Stimulated activated CD4-positive, alpha-beta T cell treated with anti-CD3 and anti-CD28 coated beads, Interleukin-4, amount 100 ng/mL, for 4 hours (primary cell): ENCODE measurements at regions not wholly inside any gene's neighbourhood (a gene's known extent, or its start where the extent isn't known, plus 50 kb on each side); places are given as distances from the start of the nearest gene placed in this dataset.
"Not testable (repeated sequence)": the region's sequence is repeated elsewhere in the genome, so short reads cannot be mapped to it uniquely, and the experiment has no call there.

ENCODE experiments used
- DNase-seq, 2 experiments: peaks; one replicate each; pipeline ENCODE4 v3.0.0-alpha.2; 2020

DNA sequence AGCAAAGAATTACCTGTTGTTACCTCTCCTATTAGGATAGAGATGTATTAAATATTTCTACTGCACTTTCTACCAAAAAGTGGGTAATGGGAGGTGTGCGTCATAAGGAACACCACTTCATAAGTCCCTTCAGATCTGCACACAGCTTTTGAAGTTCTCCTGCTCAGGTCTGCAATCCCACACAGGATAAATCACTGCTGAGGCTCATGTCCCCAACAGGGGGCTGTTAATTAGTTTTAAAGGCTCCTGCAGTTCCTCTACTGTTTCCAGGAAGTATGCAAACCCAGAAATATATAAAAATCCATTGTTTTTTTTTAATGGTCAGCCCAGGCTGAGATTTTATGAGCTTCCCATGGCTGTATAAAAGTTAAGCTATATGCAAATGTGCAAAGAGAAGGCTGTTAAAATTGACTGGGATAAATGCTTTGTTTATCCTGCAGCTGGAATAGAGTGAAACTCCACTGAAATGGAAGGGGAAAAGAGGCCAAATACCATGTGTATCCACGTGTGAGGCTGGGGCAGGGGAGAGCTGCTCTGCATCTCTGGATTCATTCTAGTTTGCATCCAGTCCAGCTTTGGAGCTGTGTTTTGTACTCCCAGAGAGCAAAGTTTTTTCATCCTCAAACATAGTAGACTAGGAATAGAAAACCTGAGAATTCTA, 903.7 kb downstream of the TDRD15 start:
- DNase-seq, result no peak

DNA sequence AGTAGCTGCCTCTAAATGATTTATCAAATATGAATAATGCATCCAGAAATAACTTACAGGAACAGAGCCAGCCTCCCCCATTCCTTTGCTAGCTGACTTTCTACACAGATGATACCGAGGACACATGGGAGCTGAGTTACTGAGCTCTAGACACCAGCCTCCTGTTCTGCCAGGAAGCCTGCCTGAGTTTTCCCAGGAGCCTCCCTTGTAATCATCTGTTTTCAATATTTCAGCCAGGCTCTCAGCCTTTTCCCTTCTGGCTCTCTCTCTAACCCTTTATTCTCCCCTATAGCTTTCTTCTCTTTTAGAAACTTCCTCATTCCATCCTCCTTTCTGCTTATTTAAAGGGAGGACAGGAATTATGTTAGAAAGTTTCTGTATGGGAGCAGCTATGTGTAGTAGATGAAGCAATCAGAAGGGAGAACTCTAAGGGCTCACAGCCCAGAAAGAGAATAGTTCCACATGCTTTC, 911.6 kb downstream of the TDRD15 start:
- DNase-seq, result no peak

- no peak for DNase-seq
These were observed 913.5 kb downstream of the TDRD15 start for GRCh38 chr2:22037274-22037673.

DNA sequence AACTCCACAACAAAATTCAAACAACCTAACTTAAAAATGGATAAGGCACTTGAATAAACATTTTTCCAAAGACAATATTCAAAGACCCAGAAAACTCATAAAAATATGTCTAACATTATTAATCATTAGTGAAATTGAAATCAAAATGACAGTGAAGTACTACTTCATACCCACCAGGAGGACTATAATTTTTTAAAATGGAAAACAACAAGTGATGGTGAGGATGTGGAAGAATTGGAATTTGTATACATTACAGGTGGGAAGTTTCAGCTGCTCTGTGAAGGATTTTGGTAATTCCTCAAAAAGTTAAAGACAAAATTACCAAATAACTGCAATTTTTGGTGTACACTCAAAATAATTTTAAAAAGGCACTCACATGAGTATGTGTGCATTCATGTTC, 920.0 kb downstream of the TDRD15 start:
- no peak for DNase-seq

DNA sequence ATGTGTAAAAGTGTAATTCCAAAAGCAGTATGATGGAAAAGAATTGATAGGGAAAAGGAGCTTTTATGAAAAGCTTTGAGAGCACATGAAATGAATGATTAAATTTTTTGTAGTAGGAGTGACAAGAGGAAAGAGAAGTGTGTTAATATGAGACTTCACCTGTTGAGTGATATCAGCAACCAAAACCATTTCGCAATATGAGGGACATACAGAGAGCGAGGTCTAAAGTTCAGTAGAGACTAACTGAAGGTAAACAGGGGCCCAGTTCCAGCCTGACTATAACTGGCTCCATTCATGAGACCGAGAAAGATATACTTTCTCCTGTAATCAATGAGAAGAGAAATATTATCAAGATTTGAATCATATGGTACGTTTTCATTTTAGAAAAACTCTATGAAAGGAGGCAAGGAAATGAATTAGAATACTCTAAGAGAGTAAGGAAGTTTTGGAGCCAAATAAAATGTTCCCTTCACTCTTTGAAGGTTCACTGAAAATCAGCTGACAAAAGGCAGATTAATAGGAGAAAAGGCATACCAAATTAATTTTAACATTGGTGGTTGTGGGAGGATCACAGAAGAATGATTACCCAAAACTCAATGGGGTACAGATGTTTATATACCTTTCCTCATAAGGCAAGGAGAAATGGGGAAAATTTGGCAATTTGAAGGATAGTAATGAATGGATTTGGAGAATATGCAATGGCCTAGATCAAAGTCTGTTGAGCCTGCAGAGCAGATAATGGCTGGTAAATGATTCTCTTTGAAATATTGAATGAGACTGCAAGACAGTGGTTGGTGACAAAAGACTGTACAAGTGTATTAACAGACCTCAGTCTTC, 932.2 kb downstream of the TDRD15 start:
- DNase-seq, result no peak

DNA sequence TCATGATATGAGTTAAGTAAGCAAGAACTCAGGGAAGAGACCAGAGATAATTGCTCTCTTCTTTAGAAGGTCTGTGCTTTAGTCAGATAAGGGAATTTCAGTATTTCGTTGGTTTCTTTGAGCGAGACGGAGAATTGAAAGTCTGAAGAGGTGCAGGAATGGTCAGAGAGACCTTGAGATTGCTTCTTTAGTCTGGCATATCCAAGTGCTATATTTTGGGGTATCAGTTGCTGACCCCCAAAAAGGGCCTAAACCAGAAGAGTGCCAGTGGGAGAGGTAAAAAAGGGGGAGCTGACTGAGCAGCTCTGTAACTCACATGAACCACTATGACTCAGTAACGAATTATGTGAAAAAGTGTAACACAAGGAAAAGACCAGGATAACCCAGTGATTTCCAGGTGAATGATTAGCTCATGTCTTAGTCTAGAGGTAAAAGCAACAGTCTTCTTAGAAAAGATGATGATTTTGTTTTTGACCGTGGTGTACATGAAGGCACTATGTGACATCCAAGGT, 932.9 kb downstream of the TDRD15 start:
- no peak for DNase-seq

DNA sequence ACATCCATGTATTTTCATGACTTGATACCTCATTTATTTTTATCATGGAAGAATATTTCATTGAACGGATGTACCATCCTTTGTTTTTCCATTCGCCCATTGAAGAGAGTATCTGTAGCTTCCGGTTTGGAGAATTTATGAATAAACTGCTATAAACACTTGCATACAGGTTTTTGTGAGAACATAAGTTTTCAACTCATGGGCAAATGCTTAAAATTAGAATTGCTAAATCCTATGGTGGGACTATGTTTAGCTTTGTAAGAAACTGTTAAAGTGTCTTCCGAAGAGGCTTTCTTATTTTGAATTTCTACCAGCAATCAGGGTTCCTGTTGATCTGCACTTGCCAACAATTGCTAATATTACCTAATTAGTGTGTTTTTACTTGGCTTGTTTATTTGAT, 938.9 kb downstream of the TDRD15 start:
- DNase-seq, result no peak

DNA sequence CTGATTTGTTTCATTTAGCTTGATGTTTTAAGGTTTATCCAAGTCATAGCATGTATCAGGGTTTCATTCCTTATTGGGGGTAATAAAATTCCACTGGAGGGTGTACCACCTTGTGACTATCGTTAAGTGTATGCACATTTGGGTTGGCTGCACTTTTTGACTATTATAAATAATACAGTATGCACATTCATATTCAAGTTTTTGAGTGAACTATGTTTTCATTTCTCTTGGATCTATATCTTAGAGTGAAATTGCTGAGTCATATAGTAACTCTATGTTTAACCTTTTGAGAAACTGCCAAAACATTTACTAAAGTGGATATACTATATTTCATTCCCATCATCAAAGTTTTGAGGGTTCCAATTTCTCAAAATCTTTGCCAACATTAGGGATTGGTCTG, 952.7 kb downstream of the TDRD15 start:
- no peak for DNase-seq

DNA sequence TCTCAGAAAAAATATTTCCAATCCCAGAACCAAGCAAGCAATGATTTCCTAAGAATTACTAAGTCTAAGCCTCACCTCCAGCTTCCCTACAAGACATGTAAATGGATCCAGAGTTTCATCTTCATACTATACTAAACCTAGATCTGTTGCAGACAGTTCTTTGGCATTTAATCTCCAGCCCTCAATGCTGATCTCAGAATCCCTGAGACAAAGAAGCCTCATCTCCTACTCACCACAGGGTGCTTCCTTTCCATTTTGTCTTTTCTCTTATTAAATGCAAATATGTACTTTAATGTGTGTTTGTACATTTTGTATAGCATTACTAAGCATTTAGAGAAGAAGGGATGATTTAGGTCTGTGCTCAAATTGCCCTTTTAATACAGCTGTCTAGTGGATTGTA, 954.9 kb downstream of the TDRD15 start:
- DNase-seq, result no peak

GRCh38 chr2:22079583-22079982, 955.8 kb downstream of the TDRD15 start:
- DNase-seq, result no peak

GRCh38 chr2:22086726-22087125, 963.0 kb downstream of the TDRD15 start:
- no peak for DNase-seq

- not testable (repeated sequence) for DNase-seq
These were observed 979.8 kb downstream of the TDRD15 start for GRCh38 chr2:22103617-22104016.

GRCh38 chr2:22110244-22110651, 986.5 kb downstream of the TDRD15 start:
- no peak for DNase-seq

- DNase-seq, result no peak
These were observed 1000.2 kb downstream of the TDRD15 start for GRCh38 chr2:22124003-22124402.

- DNase-seq, result no peak
These were observed 1002.3 kb downstream of the TDRD15 start for GRCh38 chr2:22126106-22126505.

- no peak for DNase-seq
These were observed 1003.2 kb downstream of the TDRD15 start for GRCh38 chr2:22126978-22127377.

- DNase-seq, result no peak
These were observed 1010.7 kb downstream of the TDRD15 start for GRCh38 chr2:22134421-22134820.

DNA sequence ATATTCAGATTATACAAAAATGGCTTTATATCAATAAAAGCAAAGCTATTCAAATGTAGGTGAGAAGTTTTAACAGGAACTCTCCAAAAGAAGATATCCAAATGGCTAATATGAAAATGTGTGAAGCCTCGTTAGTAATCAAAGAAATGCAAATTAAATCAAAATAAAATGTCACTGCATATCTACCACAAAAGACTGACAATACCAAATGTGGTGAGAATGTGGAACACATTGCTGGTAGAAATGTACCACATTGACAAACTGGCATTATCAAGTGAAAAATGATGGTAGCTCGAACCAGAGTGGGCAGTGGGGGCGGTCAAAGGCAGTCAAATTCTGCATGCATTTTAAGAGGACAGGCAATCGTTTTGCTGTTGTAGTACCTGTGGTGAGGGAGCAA, 1012.7 kb downstream of the TDRD15 start:
- DNase-seq, result no peak

GRCh38 chr2:22143840-22144239, 1020.1 kb downstream of the TDRD15 start:
- DNase-seq, result no peak

- no peak for DNase-seq
These were observed 1030.3 kb downstream of the TDRD15 start for GRCh38 chr2:22153931-22154613.

DNA sequence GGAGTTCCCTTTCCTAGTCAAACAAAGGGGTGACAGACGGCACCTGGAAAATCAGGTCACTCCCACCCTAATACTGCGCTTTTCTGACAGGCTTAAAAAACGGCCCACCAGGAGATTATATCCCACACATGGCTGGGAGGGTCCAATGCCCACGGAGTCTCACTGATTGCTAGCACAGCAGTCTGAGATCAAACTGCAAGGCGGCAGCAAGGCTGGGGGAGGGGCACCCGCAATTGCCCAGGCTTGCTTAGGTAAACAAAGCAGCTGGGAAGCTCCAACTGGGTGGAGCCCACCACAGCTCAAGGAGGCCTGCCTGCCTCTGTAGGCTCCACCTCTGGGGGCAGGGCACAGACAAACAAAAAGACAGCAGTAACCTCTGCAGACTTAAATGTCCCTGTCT, 1032.9 kb downstream of the TDRD15 start:
- not testable (repeated sequence) for DNase-seq

GRCh38 chr2:22167256-22167655, 1043.5 kb downstream of the TDRD15 start:
- no peak for DNase-seq

- DNase-seq, result no peak
These were observed 1051.2 kb downstream of the TDRD15 start for GRCh38 chr2:22175003-22175402.

DNA sequence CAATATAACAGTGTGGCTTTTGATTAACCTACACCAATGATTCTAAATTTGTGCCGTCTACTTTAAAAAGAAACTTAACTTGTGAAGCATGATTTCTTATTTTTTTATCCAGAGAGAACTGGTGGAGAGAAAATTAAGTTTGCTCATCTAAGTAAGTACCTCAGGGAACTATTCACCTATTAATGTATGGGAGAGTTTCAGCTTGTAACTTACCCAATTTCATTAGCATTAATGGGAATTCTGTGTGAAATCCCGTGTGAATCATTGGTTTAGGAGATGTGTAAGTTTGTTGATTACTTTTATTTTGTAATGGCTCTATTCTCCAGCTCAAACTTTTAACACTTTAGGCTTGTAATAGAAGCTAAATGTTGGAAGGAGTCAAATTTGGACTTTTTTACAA, 1061.5 kb downstream of the TDRD15 start:
- DNase-seq, result no peak
